Ovary (tissue), 3 donors: ENCODE measurements at regions not wholly inside any gene's neighbourhood (a gene's known extent, or its start where the extent isn't known, plus 50 kb on each side); places are given as distances from the start of the nearest gene placed in this dataset.

Experiments used
- POLR2A ChIP-seq: fragments of 450-650 bp; IDR thresholded peaks from one replicate; pipeline ENCODE4 v1.6.1; 2017; ENCODE audit warnings: antibody characterized with exemption, mild to moderate bottlenecking, moderate library complexity
- TF ChIP-seq, protein P1 (sequence below), 3 donors: fragments of 450-650 bp in 2 of 3; fragments of 200-600 bp in 1 of 3; IDR thresholded peaks; one replicate each; pipeline versions ENCODE4 v1.5.1 to v1.8.0; 2016 to 2022; ENCODE audit warnings: antibody characterized with exemption in 3 of 3, mild to moderate bottlenecking in 1 of 3
- donor health status: DM: no; HTN: no; CAD: no.

DNA sequence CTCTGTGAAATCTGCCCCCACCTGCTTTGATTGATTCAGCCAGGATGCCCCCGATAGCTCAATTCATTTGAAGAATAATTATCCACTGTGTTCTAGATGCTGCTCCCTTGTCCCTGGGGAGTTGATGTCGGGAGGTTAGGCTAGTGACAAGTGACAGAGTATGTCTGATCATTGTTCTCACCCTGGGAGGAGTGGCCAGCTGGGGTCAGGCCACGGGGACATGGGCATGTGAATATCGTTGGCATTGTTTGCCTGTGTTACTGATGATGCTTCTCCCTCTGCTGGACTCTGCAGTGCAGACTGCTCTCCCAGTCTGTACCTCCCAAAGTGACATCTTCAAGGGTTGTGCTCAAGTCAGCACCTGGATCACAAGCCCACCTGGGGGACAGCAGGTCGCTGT lies 89.9 kb upstream of the C16orf82 start:
- TF ChIP-seq, protein P1, sequence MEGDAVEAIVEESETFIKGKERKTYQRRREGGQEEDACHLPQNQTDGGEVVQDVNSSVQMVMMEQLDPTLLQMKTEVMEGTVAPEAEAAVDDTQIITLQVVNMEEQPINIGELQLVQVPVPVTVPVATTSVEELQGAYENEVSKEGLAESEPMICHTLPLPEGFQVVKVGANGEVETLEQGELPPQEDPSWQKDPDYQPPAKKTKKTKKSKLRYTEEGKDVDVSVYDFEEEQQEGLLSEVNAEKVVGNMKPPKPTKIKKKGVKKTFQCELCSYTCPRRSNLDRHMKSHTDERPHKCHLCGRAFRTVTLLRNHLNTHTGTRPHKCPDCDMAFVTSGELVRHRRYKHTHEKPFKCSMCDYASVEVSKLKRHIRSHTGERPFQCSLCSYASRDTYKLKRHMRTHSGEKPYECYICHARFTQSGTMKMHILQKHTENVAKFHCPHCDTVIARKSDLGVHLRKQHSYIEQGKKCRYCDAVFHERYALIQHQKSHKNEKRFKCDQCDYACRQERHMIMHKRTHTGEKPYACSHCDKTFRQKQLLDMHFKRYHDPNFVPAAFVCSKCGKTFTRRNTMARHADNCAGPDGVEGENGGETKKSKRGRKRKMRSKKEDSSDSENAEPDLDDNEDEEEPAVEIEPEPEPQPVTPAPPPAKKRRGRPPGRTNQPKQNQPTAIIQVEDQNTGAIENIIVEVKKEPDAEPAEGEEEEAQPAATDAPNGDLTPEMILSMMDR (IDR thresholded peaks at IDR 0.05) = no peak
- TF ChIP-seq POLR2A = no peak
